ENCODE measurements at regions not wholly inside any gene's neighbourhood (a gene's known extent, or its start where the extent isn't known, plus 50 kb on each side); places are given as distances from the start of the nearest gene placed in this dataset.

GRCh38 chr5:15252331-15252730, 247.6 kb upstream of the FBXL7 start:
- TF ChIP-seq POLR2A (IDR thresholded peaks at IDR 0.05; ENCODE audit: low read depth) (no peak), EP300 (IDR thresholded peaks at IDR 0.05) (no peak), POLR2AphosphoS5 (IDR thresholded peaks at IDR 0.05) (no peak), CTCF (IDR thresholded peaks at IDR 0.05) (no peak)
- intact Hi-C loops (cut with DNase I), result no loop called here
- Histone ChIP-seq H3K36me3 (no peaks in the 10 kb centered on the region), H3K27ac (replicated peaks in 1 of 4) (no peak overlapping the region), H3K27me3 (no peaks in the 10 kb centered on the region), H3K4me1 (no peaks in the 10 kb centered on the region), H3K4me3 (no peak overlapping the region), H3K9me3 (no peaks in the 10 kb centered on the region)
- DNase-seq (ENCODE audit: extremely low spot score), result no peak
- WGBS, result 88% methylated on average over 3 of the region's 3 CpGs

- no peaks in the 10 kb centered on the region for H3K27me3 ChIP-seq
- no peak for DNase-seq (ENCODE audit: extremely low spot score)
- peaks cover 0 to 21% (median 18%) of the 10 kb centered on the region in 4 donors for H3K9me3 ChIP-seq
- H3K27ac ChIP-seq (replicated peaks in 1 of 4), result no peak overlapping the region
- TF ChIP-seq POLR2AphosphoS5 (IDR thresholded peaks at IDR 0.05), result no peak
- no peak for TF ChIP-seq CTCF (IDR thresholded peaks at IDR 0.05)
- TF ChIP-seq EP300 (IDR thresholded peaks at IDR 0.05), result no peak
- TF ChIP-seq POLR2A (IDR thresholded peaks at IDR 0.05; ENCODE audit: low read depth), result no peak
- no peak overlapping the region for H3K4me3 ChIP-seq
- 54% methylated on average over 3 of the region's 3 CpGs for WGBS
- H3K4me1 ChIP-seq, result no peaks in the 10 kb centered on the region
- no peaks in the 10 kb centered on the region for H3K36me3 ChIP-seq
- intact Hi-C loops (cut with DNase I), result no loop called here
Measured at GRCh38 chr5:15249152-15249551, 250.8 kb upstream of the FBXL7 start.

GRCh38 chr5:15248731-15249130, 251.2 kb upstream of the FBXL7 start:
- Histone ChIP-seq H3K9me3 (peaks cover 0 to 21% (median 18%) of the 10 kb centered on the region in 4 donors), H3K4me3 (no peak overlapping the region), H3K4me1 (no peaks in the 10 kb centered on the region), H3K27me3 (no peaks in the 10 kb centered on the region), H3K36me3 (no peaks in the 10 kb centered on the region), H3K27ac (replicated peaks in 1 of 4) (no peak overlapping the region)
- intact Hi-C loops (cut with DNase I), result no loop called here
- no peak for DNase-seq (ENCODE audit: extremely low spot score)
- TF ChIP-seq POLR2A (IDR thresholded peaks at IDR 0.05; ENCODE audit: low read depth) (no peak), EP300 (IDR thresholded peaks at IDR 0.05) (no peak), CTCF (IDR thresholded peaks at IDR 0.05) (no peak), POLR2AphosphoS5 (IDR thresholded peaks at IDR 0.05) (no peak)

- Histone ChIP-seq H3K36me3 (no peaks in the 10 kb centered on the region), H3K9me3 (peaks cover 0 to 21% (median 18%) of the 10 kb centered on the region in 4 donors), H3K4me1 (no peaks in the 10 kb centered on the region), H3K27me3 (no peaks in the 10 kb centered on the region), H3K4me3 (no peak overlapping the region), H3K27ac (replicated peaks in 1 of 4) (no peak overlapping the region)
- TF ChIP-seq EP300 (IDR thresholded peaks at IDR 0.05) (no peak), POLR2A (IDR thresholded peaks at IDR 0.05; ENCODE audit: low read depth) (no peak), CTCF (IDR thresholded peaks at IDR 0.05) (no peak), POLR2AphosphoS5 (IDR thresholded peaks at IDR 0.05) (no peak)
- intact Hi-C loops (cut with DNase I), result no loop called here
- no peak for DNase-seq (ENCODE audit: extremely low spot score)
- WGBS, result 74% methylated on average over 1 of the region's 1 CpG
Measured at GRCh38 chr5:15245913-15246312, 254.1 kb upstream of the FBXL7 start.

GRCh38 chr5:15243301-15244020, 256.5 kb upstream of the FBXL7 start:
- no peaks in the 10 kb centered on the region for H3K36me3 ChIP-seq
- 81% methylated on average over 4 of the region's 4 CpGs for WGBS
- H3K9me3 ChIP-seq, result peaks cover 0 to 21% (median 18%) of the 10 kb centered on the region in 4 donors
- no peak for TF ChIP-seq CTCF (IDR thresholded peaks at IDR 0.05)
- TF ChIP-seq EP300 (IDR thresholded peaks at IDR 0.05), result no peak
- no peak for TF ChIP-seq POLR2A (IDR thresholded peaks at IDR 0.05; ENCODE audit: low read depth)
- no peak for TF ChIP-seq POLR2AphosphoS5 (IDR thresholded peaks at IDR 0.05)
- no peak overlapping the region for H3K4me3 ChIP-seq
- H3K27ac ChIP-seq (replicated peaks in 1 of 4), result no peak overlapping the region
- intact Hi-C loops (cut with DNase I), result no loop called here
- no peaks in the 10 kb centered on the region for H3K27me3 ChIP-seq
- no peaks in the 10 kb centered on the region for H3K4me1 ChIP-seq
- DNase-seq (ENCODE audit: extremely low spot score), result no peak

Measured in esophagus muscularis mucosa (tissue), 4 donors.